OCI-LY7 (cell line): ENCODE measurements at regions not wholly inside any gene's neighbourhood (a gene's known extent, or its start where the extent isn't known, plus 50 kb on each side); places are given as distances from the start of the nearest gene placed in this dataset.
"Not testable (repeated sequence)": the region's sequence is repeated elsewhere in the genome, so short reads cannot be mapped to it uniquely, and the experiment has no call there.

ENCODE experiments used
- BruUV-seq: library from RNA; stranded (reverse); fragments of 400-500 nt; replicated peaks from 2 replicates; lab custom pipeline; 2021; lab: Mats Ljungman, UMichigan
- CTCF ChIA-PET: fragments of 300-600 bp; sonication (Branson Sonifier 250); formaldehyde crosslinking; loops from one replicate; lab custom pipeline; 2022; ENCODE audit warnings: antibody characterized with exemption; ENCODE audit not compliant: unreplicated experiment; lab: Charles Lee
- POLR2A ChIA-PET: fragments of 300-600 bp; sonication (Branson Sonifier 250); formaldehyde crosslinking; loops from one replicate; lab custom pipeline; 2022; ENCODE audit warnings: antibody characterized with exemption; lab: Charles Lee
- DNase-seq: peaks from one replicate; pipeline ENCODE4 v3.0.0-alpha.2; 2015; ENCODE audit warnings: low spot score
- H2AFZ ChIP-seq: fragments of 200-600 bp; sonication (generic), shearing (Covaris generic); 2 replicates; pipeline ENCODE4 v1.6.1; 2014; ENCODE audit warnings: mild to moderate bottlenecking, antibody characterized with exemption, low read length, moderate library complexity
- H3K27ac ChIP-seq: fragments of 200-600 bp; sonication (generic); 2 replicates; pipeline ENCODE4 v1.5.1; 2014; ENCODE audit warnings: mixed run types, low read depth, mild to moderate bottlenecking, moderate library complexity, low read length, inconsistent platforms; ENCODE audit not compliant: poor library complexity, severe bottlenecking
- H3K36me3 ChIP-seq: fragments of 200-600 bp; sonication (generic); 2 replicates; pipeline ENCODE4 v1.6.1; 2014; ENCODE audit warnings: mild to moderate bottlenecking, antibody characterized with exemption, low read length, moderate library complexity, mixed read lengths; ENCODE audit not compliant: insufficient read depth
- H3K4me1 ChIP-seq: fragments of 200-600 bp; sonication (generic); 2 replicates; pipeline ENCODE4 v1.5.1; 2014; ENCODE audit warnings: mild to moderate bottlenecking, low read length; ENCODE audit not compliant: insufficient read depth, poor library complexity, severe bottlenecking
- H3K4me2 ChIP-seq: fragments of 200-600 bp; sonication (generic); 2 replicates; pipeline ENCODE4 v1.6.1; 2014; ENCODE audit warnings: mild to moderate bottlenecking, low read length
- H3K4me3 ChIP-seq: fragments of 200-600 bp; sonication (generic); 2 replicates; pipeline ENCODE4 v1.5.1; 2014; ENCODE audit warnings: mild to moderate bottlenecking, low read depth, low read length; ENCODE audit not compliant: poor library complexity, severe bottlenecking
- H3K79me2 ChIP-seq: fragments of 200-600 bp; sonication (generic); 2 replicates; pipeline ENCODE4 v1.6.1; 2016; ENCODE audit warnings: low read depth, mild to moderate bottlenecking, low read length, moderate library complexity, mixed read lengths; ENCODE audit not compliant: insufficient read depth
- H3K9me2 ChIP-seq: fragments of 200-600 bp; sonication (generic); 2 replicates; pipeline ENCODE4 v1.6.1; 2016; ENCODE audit warnings: mild to moderate bottlenecking, low read length, mixed read lengths; ENCODE audit not compliant: insufficient read depth
- H3K9me3 ChIP-seq: fragments of 200-600 bp; sonication (generic); 2 replicates; pipeline ENCODE4 v1.6.1; 2014; ENCODE audit warnings: mild to moderate bottlenecking, mixed run types, low read length, mixed read lengths
- H4K20me1 ChIP-seq: fragments of 200-600 bp; sonication (generic); 2 replicates; pipeline ENCODE4 v1.6.1; 2014; ENCODE audit warnings: mild to moderate bottlenecking, antibody characterized with exemption, low read length, moderate library complexity, mixed read lengths; ENCODE audit not compliant: insufficient read depth
- EZH2phosphoT487 ChIP-seq: fragments of 200-600 bp; sonication (generic); IDR thresholded peaks from 2 replicates; pipeline ENCODE4 v1.6.1; 2018; ENCODE audit warnings: low read depth, borderline replicate concordance, mild to moderate bottlenecking, mixed run types, antibody characterized with exemption, low read length, moderate library complexity, mixed read lengths
- intact Hi-C: fragments of 100-400 bp; cut with micrococcal nuclease; formaldehyde crosslinking; loops from one replicate; pipeline ENCODE4 v1.10.0; 2022; ENCODE audit not compliant: unreplicated experiment
- TF ChIP-seq, protein P1 (sequence below): fragments of 200-600 bp; sonication (generic); conservative IDR thresholded peaks from 2 replicates; pipeline ENCODE4 v1.5.1; 2014; ENCODE audit warnings: mild to moderate bottlenecking, antibody characterized with exemption, low read length, moderate library complexity, mixed read lengths

DNA sequence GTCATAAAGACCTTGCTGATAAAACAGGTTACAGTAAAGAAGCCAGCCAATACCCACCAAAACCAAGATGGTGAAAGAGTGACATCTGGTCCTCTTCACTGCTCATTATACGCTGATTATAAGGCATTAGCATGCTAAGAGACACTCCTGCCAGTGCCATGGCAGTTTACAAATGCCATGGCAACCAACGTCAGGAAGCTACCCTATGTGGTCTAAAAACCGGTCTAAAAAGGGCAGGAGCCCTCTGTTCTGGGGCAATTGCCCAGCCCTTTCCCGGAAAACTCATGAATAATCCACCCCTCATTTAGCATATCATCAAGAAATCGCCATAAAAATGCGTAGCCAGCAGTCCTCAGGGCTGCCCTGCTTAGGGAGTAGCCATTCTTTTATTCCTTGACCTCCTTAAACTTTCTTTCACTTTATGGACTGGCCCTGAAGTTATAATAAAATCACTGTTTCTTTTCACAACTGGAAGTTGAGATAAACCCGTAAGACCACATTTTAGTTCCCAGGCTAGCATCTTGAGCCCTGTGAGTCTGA lies 260.5 kb upstream of the FAT1 start:
- Histone ChIP-seq H3K9me2 (no peaks in the 10 kb centered on the region), H3K4me2 (no peak overlapping the region), H3K36me3 (no peaks in the 10 kb centered on the region), H3K4me3 (no peak overlapping the region), H2AFZ (no peak overlapping the region), H3K9me3 (no peaks in the 10 kb centered on the region), H3K27ac (no peak overlapping the region), H3K79me2 (no peaks in the 10 kb centered on the region), H3K4me1 (peaks cover 7% of the 10 kb centered on the region), H4K20me1 (no peaks in the 10 kb centered on the region)
- intact Hi-C loops = no loop called here
- ChIA-PET POLR2A (no interaction called here), CTCF (no interaction called here)
- DNase-seq = no peak
- BruUV-seq = no TSS peak
- no peak for TF ChIP-seq EZH2phosphoT487
- TF ChIP-seq, protein P1, sequence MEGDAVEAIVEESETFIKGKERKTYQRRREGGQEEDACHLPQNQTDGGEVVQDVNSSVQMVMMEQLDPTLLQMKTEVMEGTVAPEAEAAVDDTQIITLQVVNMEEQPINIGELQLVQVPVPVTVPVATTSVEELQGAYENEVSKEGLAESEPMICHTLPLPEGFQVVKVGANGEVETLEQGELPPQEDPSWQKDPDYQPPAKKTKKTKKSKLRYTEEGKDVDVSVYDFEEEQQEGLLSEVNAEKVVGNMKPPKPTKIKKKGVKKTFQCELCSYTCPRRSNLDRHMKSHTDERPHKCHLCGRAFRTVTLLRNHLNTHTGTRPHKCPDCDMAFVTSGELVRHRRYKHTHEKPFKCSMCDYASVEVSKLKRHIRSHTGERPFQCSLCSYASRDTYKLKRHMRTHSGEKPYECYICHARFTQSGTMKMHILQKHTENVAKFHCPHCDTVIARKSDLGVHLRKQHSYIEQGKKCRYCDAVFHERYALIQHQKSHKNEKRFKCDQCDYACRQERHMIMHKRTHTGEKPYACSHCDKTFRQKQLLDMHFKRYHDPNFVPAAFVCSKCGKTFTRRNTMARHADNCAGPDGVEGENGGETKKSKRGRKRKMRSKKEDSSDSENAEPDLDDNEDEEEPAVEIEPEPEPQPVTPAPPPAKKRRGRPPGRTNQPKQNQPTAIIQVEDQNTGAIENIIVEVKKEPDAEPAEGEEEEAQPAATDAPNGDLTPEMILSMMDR = no peak

DNA sequence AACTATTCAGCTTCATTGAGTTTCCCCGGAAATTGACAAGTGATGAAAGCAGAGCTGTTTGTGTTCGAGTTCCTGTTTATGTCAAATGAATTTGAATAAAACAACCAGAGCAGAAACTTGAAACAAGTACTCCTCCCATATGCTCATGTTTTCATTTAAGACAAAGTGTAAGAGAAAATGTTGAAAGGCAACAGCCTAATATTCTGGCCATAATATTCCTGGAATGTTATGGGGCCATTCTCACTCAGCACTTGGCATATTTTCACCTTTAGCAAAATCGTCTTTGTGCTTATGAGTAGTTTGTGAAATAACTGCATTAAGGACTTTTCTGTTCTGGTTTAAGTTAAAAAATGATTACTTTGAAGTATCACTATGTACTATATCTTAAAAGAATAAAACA lies 276.0 kb upstream of the FAT1 start:
- H3K36me3 ChIP-seq = no peaks in the 10 kb centered on the region
- intact Hi-C loops = no loop called here
- TF ChIP-seq, protein P1 = no peak
- TF ChIP-seq EZH2phosphoT487 = no peak
- H3K9me2 ChIP-seq = no peaks in the 10 kb centered on the region
- no peak overlapping the region; the same call in 1 of the 2 replicates for H2AFZ ChIP-seq
- H3K4me1 ChIP-seq = peaks cover 3% of the 10 kb centered on the region
- H3K4me3 ChIP-seq = no peak overlapping the region
- no peaks in the 10 kb centered on the region for H4K20me1 ChIP-seq
- DNase-seq = no peak
- POLR2A ChIA-PET = no interaction called here
- H3K27ac ChIP-seq = no peak overlapping the region
- BruUV-seq = no TSS peak
- H3K4me2 ChIP-seq = no peak overlapping the region
- H3K9me3 ChIP-seq = no peaks in the 10 kb centered on the region
- no peaks in the 10 kb centered on the region for H3K79me2 ChIP-seq
- CTCF ChIA-PET = no interaction called here

DNA sequence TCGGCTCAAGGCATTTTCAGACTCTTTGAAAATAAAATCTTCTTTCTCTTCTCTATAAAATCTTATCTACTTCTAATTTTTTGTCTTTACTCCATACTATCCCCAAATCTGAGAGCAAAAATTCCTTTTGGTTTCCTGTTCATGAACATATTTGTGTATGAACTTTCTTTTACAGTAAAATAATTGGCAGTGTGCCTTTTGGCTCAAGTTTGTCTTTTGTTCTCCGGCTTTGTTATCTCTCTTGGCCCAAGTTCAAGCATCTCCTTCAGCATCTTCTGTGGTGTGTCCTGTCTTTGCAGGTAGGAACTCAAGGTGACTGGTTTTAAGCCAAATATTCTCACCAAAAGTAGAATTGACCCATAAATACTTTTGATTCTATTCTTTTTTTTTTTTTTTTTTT lies 276.6 kb upstream of the FAT1 start:
- H3K4me2 ChIP-seq = no peak overlapping the region
- no peaks in the 10 kb centered on the region for H4K20me1 ChIP-seq
- ChIA-PET CTCF (no interaction called here), POLR2A (interaction anchor here (0.7 kb wide), 1 partner anchor 9 kb away, joined by 3 read pairs; no protein-coding TSS in a partner anchor)
- no peaks in the 10 kb centered on the region for H3K9me3 ChIP-seq
- DNase-seq = no peak
- H3K79me2 ChIP-seq = no peaks in the 10 kb centered on the region
- H3K4me3 ChIP-seq = no peak overlapping the region
- intact Hi-C loops = no loop called here
- H3K4me1 ChIP-seq = peaks cover 5% of the 10 kb centered on the region
- TF ChIP-seq, protein P1 = no peak
- no peak for TF ChIP-seq EZH2phosphoT487
- BruUV-seq = no TSS peak
- no peak overlapping the region for H2AFZ ChIP-seq
- H3K9me2 ChIP-seq = no peaks in the 10 kb centered on the region
- no peaks in the 10 kb centered on the region for H3K36me3 ChIP-seq
- H3K27ac ChIP-seq = no peak overlapping the region

DNA sequence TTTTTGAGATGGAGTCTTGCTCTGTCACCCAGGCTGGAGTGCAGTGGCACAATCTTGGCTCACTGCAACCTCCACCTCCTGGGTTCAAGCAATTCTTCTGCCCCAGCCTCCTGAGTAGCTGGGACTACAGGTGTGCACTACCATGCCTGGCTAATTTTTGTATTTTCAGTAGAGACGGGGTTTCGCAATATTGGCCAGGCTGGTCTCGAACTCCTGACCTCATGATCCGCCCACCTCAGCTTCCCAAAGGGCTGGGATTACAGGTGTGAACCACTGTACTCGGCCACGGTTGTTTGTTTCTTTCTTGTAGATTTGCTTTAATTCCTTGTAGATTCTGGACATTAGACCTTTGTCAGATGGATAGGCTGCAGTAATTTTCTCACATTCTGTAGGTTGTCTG lies 278.5 kb upstream of the FAT1 start:
- CTCF ChIA-PET = not testable (repeated sequence)

More for the DNA sequence above, 278.5 kb upstream of the FAT1 start:
- H3K4me3 ChIP-seq, H3K4me1 ChIP-seq, DNase-seq, H3K4me2 ChIP-seq, POLR2A ChIA-PET, H2AFZ ChIP-seq, H3K27ac ChIP-seq, intact Hi-C loops, H3K9me3 ChIP-seq, H3K9me2 ChIP-seq, H3K36me3 ChIP-seq, H4K20me1 ChIP-seq, BruUV-seq, H3K79me2 ChIP-seq: not testable (repeated sequence)
